ENCODE measurements at regions not wholly inside any gene's neighbourhood (a gene's known extent, or its start where the extent isn't known, plus 50 kb on each side); places are given as distances from the start of the nearest gene placed in this dataset.
"Not testable (repeated sequence)": the region's sequence is repeated elsewhere in the genome, so short reads cannot be mapped to it uniquely, and the experiment has no call there.

GRCh38 chrX:55160685-55161552 is 59.2 kb upstream of the PAGE5 start:
- H3K27ac ChIP-seq, result peak overlapping the region; percentile 83
- peak; percentile 64 for TF ChIP-seq CTCF (IDR thresholded peaks at IDR 0.05)
- TF ChIP-seq ZFX (IDR thresholded peaks at IDR 0.05; ENCODE audit: borderline replicate concordance), result no peak

- peak overlapping the region; percentile 83 for H3K27ac ChIP-seq
- no peak for TF ChIP-seq CTCF (IDR thresholded peaks at IDR 0.05)
Measured at GRCh38 chrX:55161581-55161980, 58.6 kb upstream of the PAGE5 start.

- no peak overlapping the region for H3K27ac ChIP-seq
Measured at GRCh38 chrX:55163171-55163570, 57.0 kb upstream of the PAGE5 start.

GRCh38 chrX:55165026-55165425 is 55.1 kb upstream of the PAGE5 start:
- not testable (repeated sequence) for H3K27ac ChIP-seq

More at GRCh38 chrX:55163171-55163570, 57.0 kb upstream of the PAGE5 start:
- TF ChIP-seq CTCF (IDR thresholded peaks at IDR 0.05), result no peak
- TF ChIP-seq ZFX (IDR thresholded peaks at IDR 0.05; ENCODE audit: borderline replicate concordance), result no peak

- TF ChIP-seq CTCF (IDR thresholded peaks at IDR 0.05) (no peak), ZFX (IDR thresholded peaks at IDR 0.05; ENCODE audit: borderline replicate concordance) (no peak)
- H3K27ac ChIP-seq, result no peak overlapping the region
Measured at GRCh38 chrX:55167124-55167803, 52.9 kb upstream of the PAGE5 start.

GRCh38 chrX:55167901-55168300 is 52.2 kb upstream of the PAGE5 start:
- no peak for TF ChIP-seq ZFX (IDR thresholded peaks at IDR 0.05; ENCODE audit: borderline replicate concordance)
- no peak for TF ChIP-seq CTCF (IDR thresholded peaks at IDR 0.05)
- H3K27ac ChIP-seq, result no peak overlapping the region

GRCh38 chrX:55169782-55170181 is 50.4 kb upstream of the PAGE5 start:
- TF ChIP-seq CTCF (IDR thresholded peaks at IDR 0.05) (no peak), ZFX (IDR thresholded peaks at IDR 0.05; ENCODE audit: borderline replicate concordance) (no peak)
- no peak overlapping the region for H3K27ac ChIP-seq
